NCI-H2171 treated with DMSO at 0.1 percent for 48 hours (cell line): ENCODE measurements at regions not wholly inside any gene's neighbourhood (a gene's known extent, or its start where the extent isn't known, plus 50 kb on each side); places are given as distances from the start of the nearest gene placed in this dataset.
A peak's percentile ranks its signal among the peaks of the same experiment; 100 is the strongest.
"Not testable (repeated sequence)": the region's sequence is repeated elsewhere in the genome, so short reads cannot be mapped to it uniquely, and the experiment has no call there.

Source experiments
- DNase-seq: peaks from one replicate; lab custom pipeline; 2025; lab: John Stamatoyannopoulos, UW

DNA sequence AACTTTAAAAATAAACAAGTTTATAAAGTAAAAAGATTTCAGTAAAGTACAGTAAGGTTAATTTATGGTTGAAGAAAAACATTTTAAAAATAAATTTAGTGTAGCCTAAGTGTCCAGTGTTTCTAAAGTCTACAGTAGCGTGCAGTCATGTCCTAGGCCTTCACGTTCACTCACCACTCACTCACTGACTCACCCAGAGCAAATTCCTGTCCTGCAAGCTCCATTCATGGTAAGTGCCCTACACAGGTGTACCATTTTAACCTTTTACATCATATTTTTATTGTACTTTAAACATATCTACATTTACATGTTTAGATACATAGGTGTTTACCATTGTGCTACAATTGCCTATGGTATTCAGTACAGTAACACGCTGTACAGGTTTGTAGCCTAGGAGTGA lies 81.4 kb downstream of the PRL start:
- DNase-seq = not testable (repeated sequence)

DNA sequence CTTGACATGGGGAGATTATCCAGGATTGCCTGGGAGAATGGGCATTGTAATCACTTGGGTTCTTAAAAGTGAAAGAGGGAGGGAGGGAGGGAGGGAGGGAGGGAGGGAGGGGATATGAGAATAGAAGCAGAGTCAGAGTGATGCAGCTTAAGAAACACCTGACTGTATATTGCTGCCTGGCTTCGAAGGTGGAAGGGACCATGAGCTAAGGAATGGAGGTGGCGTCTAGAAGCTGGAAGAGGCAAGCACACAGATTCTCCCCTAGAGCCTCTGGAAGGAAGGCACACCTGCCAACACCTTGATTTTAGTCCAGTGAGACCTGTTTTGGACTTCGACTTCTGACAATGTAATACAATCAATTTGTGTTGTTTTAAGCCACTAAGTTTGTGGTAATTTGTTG lies 78.4 kb downstream of the PRL start:
- no peak for DNase-seq

DNA sequence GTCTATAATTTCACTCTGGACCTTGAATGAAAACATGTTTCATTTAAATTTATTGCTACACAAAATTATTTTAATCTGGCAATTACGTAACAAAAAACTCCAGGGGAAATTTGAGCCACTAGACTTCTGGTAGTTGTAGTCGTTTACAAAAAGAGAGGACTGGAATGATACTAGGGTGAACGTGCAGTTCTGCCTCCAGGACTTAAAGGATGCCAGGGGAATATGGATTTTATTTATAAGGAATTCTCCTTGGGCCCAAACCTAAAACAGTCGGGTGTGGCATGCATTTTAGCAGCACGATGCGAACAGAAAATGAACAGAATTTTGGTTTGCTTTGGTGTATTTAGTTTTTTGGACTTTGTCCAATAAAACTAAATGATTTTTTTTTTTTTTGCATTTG lies 76.9 kb downstream of the PRL start:
- peak; percentile 48 for DNase-seq

DNA sequence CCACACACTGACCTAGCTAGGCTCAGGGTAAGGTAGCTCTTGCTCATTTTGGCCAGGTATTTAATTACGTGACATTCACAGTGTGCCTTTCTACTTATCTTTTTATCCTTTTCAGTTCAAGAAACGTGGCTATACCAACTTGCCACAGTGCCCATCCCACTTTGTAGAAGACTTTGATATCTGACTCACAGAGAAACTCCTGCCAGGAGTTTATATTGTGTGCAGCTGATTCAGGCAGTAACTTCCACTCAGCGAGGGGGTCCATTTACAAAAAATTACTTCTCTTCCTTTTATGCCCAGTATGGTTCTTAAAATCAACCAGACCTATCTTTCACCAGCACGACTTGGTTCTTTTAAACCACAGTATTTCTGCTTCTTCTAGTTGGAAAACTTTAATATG lies 75.6 kb downstream of the PRL start:
- DNase-seq = no peak

DNA sequence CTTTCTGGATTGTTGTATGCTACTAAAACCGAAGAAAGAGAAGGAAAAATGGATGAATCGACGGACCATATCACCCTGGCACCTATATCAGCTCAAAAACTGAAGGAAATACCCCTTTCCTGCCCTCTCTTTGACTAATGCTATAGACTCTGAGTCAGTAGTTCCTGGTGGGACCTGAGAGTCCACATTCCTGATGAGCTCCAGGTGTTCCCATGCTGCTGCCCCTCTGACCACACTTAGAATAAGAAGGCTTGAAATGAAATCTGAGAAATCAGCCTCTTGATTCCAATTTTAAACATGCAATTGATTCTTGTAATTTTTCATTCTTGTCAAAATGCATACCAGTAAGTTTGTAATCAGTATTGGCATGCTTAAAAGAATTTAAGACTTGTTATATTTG lies 75.2 kb downstream of the PRL start:
- no peak for DNase-seq

DNA sequence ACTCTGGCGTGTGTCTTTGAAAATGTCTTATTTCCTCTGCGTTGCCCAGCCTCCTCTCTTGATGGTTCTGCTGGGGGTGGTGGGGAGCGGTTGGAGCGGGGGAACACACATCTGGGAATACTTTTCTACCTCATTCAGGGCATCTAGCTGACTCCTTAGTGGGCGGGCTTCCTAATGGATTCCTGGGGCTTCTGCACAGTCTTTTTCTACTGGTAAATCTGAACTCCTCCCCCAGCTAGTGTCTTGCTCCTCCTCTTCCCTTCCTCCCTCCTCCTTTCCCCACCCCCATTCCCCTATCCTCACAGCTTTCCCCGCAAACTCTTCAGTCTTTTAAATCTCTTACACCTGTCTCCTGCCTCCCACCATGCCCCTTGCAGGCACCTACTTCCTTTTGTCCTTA lies 74.4 kb downstream of the PRL start:
- no peak for DNase-seq

DNA sequence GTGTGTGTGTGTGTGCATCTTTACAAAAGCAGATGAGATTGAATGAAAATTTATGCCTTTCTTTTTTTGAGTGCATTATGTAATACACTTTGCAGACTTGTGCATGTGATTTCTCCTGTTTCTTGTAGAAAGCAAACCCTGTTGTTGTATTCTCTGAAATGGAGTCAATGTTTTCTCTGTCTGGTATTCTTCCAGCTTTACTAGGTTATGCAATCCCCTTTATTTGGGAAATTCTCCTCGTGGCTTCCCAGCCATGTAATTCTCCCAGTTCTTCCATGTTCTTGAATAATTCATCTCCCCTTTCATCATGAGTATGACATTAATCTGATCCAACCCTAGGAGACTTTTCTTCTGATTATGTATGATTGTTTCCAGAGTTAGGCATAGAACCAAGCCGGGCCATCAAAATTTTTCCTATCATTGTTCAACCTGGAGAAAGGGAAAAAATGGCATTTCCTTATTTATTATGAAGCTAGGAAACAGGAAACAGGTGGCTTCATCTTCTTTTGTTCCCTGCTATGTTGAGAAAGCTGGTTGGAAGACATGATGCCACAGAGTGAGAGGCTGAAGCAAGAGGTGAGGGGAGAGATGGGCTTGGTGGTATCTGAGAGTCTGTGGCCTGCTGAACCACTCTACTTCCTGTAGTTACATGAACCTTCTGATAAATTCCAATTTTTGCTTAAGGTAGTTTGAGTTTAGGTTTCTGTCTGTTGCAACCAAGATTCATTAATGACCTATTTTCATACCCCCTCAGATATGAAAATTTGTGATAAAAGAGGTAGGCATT lies 68.8 kb downstream of the PRL start:
- DNase-seq = no peak

DNA sequence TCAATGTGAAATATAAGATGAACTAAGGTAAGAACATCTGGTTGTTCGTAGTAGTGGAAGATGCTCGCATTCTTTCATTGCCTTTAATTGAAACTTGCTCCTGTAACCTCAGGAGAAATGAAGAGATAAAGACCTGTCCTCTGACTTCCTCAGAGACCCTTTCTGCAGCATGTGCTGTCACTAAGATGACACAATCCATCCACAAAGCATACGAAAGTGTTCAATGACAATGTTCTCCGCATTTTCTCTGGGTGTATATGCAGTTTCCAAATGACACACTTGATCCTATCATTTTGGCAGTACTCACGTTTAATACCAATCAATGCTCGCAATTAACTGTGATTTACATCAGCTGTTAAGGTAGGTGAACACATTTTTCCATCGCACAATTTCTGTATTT lies 65.8 kb downstream of the PRL start:
- DNase-seq = no peak

DNA sequence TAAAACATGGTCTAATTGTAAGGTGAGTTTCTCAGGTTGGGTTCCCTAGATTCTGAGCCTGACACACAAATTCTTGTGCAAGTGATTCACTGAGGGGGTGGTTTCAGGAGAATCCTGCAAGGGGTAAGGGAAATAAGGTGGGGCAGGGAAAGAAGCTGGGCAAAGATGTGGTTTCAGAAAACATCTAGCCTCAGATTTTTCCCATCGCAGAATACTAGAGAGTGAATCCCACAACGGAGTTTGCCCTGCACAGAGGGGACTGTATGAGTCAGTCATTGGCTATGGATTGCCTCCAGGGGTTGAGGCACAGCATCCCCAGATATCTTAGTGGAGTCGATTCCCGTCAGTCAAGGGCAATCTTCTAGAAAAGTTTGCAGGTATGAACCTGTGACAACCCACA lies 65.2 kb downstream of the PRL start:
- no peak for DNase-seq

DNA sequence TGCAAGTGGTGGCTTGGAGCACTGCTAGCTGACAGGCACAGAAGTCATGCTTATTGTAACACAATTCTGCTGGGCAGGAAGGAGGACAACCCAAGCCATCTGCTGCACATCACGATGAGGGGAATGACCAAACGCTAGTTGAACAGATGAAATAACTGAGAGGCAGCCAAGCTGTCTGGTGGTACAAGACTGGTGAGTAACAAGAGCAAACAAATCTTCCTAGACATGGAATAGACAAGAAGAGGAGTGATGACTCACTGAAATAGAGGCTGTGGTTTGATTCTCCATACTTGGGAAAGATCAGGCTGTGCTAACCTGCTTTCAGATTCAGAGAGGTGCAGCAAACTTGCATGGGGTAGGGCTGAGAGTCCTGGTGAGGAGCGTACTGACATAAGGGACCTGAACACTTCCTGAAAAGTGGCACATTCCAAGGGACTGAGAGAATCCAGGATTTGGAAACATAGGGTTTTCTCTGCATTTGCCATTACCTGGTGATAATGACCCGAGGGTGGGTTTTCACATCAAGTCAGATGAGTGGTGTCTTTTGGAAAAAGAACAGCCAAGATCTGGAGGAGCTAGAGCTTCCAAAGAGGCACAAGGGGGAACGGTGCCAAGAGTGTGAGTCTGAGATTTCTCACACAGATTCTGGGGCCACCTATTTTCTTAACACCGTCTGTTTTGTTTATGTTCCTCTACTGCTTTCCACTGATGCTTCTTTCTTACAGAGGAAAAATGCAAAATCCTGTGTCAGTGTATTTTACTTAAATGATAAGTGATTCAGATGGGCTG lies 60.0 kb downstream of the PRL start:
- peak; percentile 52 for DNase-seq
